Middle frontal gyrus (tissue), 1 donor: ENCODE measurements at regions not wholly inside any gene's neighbourhood (a gene's known extent, or its start where the extent isn't known, plus 50 kb on each side); places are given as distances from the start of the nearest gene placed in this dataset.
A peak's percentile ranks its signal among the peaks of the same experiment; 100 is the strongest.

Source experiments
- DNase-seq: peaks from one replicate; pipeline ENCODE4 v3.0.0-alpha.2; 2015; ENCODE audit warnings: low spot score; ENCODE audit errors: extremely low spot score

GRCh38 chr7:32428546-32428945 lies 61.6 kb downstream of the LSM5 start:
- DNase-seq = no peak

GRCh38 chr7:32427769-32428291 lies 62.4 kb downstream of the LSM5 start:
- DNase-seq = peak; percentile 32

- DNase-seq = no peak
Observed at GRCh38 chr7:32416846-32417245, 73.3 kb downstream of the LSM5 start.

GRCh38 chr7:32415936-32416335 lies 74.2 kb downstream of the LSM5 start:
- no peak for DNase-seq

- DNase-seq = no peak
Observed at GRCh38 chr7:32415519-32415918, 74.7 kb downstream of the LSM5 start.

GRCh38 chr7:32412471-32412870 lies 77.7 kb downstream of the LSM5 start:
- DNase-seq = no peak

GRCh38 chr7:32410545-32410944 lies 79.6 kb downstream of the LSM5 start:
- no peak for DNase-seq

GRCh38 chr7:32406386-32406785 lies 83.8 kb downstream of the LSM5 start:
- DNase-seq = no peak

- DNase-seq = no peak
Observed at GRCh38 chr7:32403463-32404229, 86.5 kb downstream of the LSM5 start.

GRCh38 chr7:32400676-32401075 lies 89.5 kb downstream of the LSM5 start:
- DNase-seq = no peak

GRCh38 chr7:32399311-32399710 lies 90.9 kb downstream of the LSM5 start:
- DNase-seq = no peak

GRCh38 chr7:32395168-32395567 lies 95.0 kb downstream of the LSM5 start:
- no peak for DNase-seq

- no peak for DNase-seq
Observed at GRCh38 chr7:32393861-32394260, 96.3 kb downstream of the LSM5 start.

- no peak for DNase-seq
Observed at GRCh38 chr7:32390210-32390609, 100.0 kb downstream of the LSM5 start.

- no peak for DNase-seq
Observed at GRCh38 chr7:32385316-32385956, 104.7 kb downstream of the LSM5 start.

- DNase-seq = no peak
Observed at GRCh38 chr7:32381024-32381601, 109.1 kb downstream of the LSM5 start.

GRCh38 chr7:32379510-32380112 lies 110.6 kb downstream of the LSM5 start:
- no peak for DNase-seq

GRCh38 chr7:32378988-32379387 lies 111.2 kb downstream of the LSM5 start:
- no peak for DNase-seq

- DNase-seq = no peak
Observed at GRCh38 chr7:32364581-32364980, 125.6 kb downstream of the LSM5 start.

- DNase-seq = no peak
Observed at GRCh38 chr7:32360127-32360526, 130.1 kb downstream of the LSM5 start.

GRCh38 chr7:32357535-32358277 lies 132.5 kb downstream of the LSM5 start:
- no peak for DNase-seq
